A549 (cell line): ENCODE measurements at regions not wholly inside any gene's neighbourhood (a gene's known extent, or its start where the extent isn't known, plus 50 kb on each side); places are given as distances from the start of the nearest gene placed in this dataset.

ENCODE experiments used
- ATAC-seq, 2 experiments: fragments of 200-7000 bp in 1 of 2; fragments of >200 bp in 1 of 2; cut with Nextera tagmentation in 1 of 2; cut with Tn5 transposase in 1 of 2; 3 replicates each; pipeline versions ENCODE4 v1.8.0 to v1.9.1; 2018 to 2020; ENCODE audit warnings: mild to moderate bottlenecking in 1 of 2, moderate library complexity in 1 of 2
- CTCF ChIA-PET: fragments of 300-600 bp; sonication (Branson Sonifier 250); formaldehyde crosslinking; extraction: SDS; loops from one replicate; lab custom pipeline; 2021; ENCODE audit warnings: antibody characterized with exemption, inconsistent platforms; lab: Yijun Ruan, JAX
- POLR2A ChIA-PET: fragments of 350-600 bp; formaldehyde crosslinking; extraction: SDS; loops from one replicate; lab custom pipeline; 2021; ENCODE audit warnings: antibody characterized with exemption, inconsistent platforms; lab: Yijun Ruan, JAX
- DNase-seq, 2 experiments: peaks; one replicate each; pipeline versions ENCODE4 v3.0.0 to v3.0.0-alpha.2; 2011 to 2016; ENCODE audit warnings: low read depth in 1 of 2, low spot score in 1 of 2
- FAIRE-seq: peaks from 2 replicates; lab custom pipeline; 2011; peaks lifted over from hg19 to GRCh38; lab: Jason Lieb, UNC
- H3K27ac ChIP-seq, 2 experiments: fragments of >200 bp; sonication (Bioruptor Twin); formaldehyde crosslinking; 3 replicates each; pipeline ENCODE4 v1.5.1; 2016 to 2017
- H3K4me1 ChIP-seq: fragments of >200 bp; sonication (Bioruptor Twin); formaldehyde crosslinking; 3 replicates; pipeline ENCODE4 v1.6.1; 2016
- H3K4me2 ChIP-seq: fragments of >200 bp; sonication (Bioruptor Twin); formaldehyde crosslinking; 3 replicates; pipeline ENCODE4 v1.6.1; 2016
- H3K4me3 ChIP-seq: fragments of >200 bp; sonication (Bioruptor Twin); formaldehyde crosslinking; 3 replicates; pipeline ENCODE4 v1.5.1; 2016
- H3K9me3 ChIP-seq: fragments of >200 bp; sonication (Bioruptor Twin); formaldehyde crosslinking; 3 replicates; pipeline ENCODE4 v1.6.1; 2016
- BHLHE40 ChIP-seq: IDR thresholded peaks from 2 replicates; pipeline ENCODE4 v1.6.1; 2012; ENCODE audit warnings: low read depth, low read length, inconsistent platforms
- CBX2 ChIP-seq: fragments of 200-600 bp; sonication (generic); IDR thresholded peaks from 2 replicates; pipeline ENCODE4 v1.6.1; 2016; ENCODE audit warnings: low read depth, mild to moderate bottlenecking, borderline replicate concordance
- ESRRA ChIP-seq: fragments of 150-350 bp; IDR thresholded peaks from 2 replicates; pipeline ENCODE4 v1.6.1; 2014; ENCODE audit warnings: mild to moderate bottlenecking, low read length, borderline replicate concordance
- FOSB ChIP-seq: fragments of 250-450 bp; sonication (Bioruptor Pico); IDR thresholded peaks from 2 replicates; pipeline ENCODE4 v1.5.0; 2020; ENCODE audit warnings: mild to moderate bottlenecking, moderate library complexity
- HOXB5 ChIP-seq: fragments of 250-450 bp; sonication (Bioruptor Pico); IDR thresholded peaks from 2 replicates; pipeline ENCODE4 v1.5.0; 2020; ENCODE audit warnings: mild to moderate bottlenecking, moderate library complexity
- JUNB ChIP-seq: fragments of >200 bp; sonication (Bioruptor Twin); formaldehyde crosslinking; IDR thresholded peaks from 2 replicates; pipeline ENCODE4 v1.6.1; 2016
- KDM5A ChIP-seq: fragments of 200-600 bp; sonication (generic); IDR thresholded peaks from 2 replicates; pipeline ENCODE4 v1.6.1; 2016; ENCODE audit warnings: antibody characterized with exemption, mild to moderate bottlenecking
- MAZ ChIP-seq: fragments of 150-350 bp; IDR thresholded peaks from 2 replicates; pipeline ENCODE4 v1.6.1; 2014; ENCODE audit warnings: antibody characterized with exemption, low read depth, low read length, borderline replicate concordance
- POLR2AphosphoS2 ChIP-seq: conservative IDR thresholded peaks from 2 replicates; pipeline ENCODE4 v1.6.1; 2012; ENCODE audit warnings: low read length, improper control_type of control experiment, inconsistent platforms
- RAD21 ChIP-seq, 2 experiments: fragments of >200 bp in 1 of 2; sonication (Bioruptor Twin) in 1 of 2; formaldehyde crosslinking in 1 of 2; IDR thresholded peaks in 1 of 2; conservative IDR thresholded peaks in 1 of 2; 2 replicates in 1 of 2; 3 replicates in 1 of 2; pipeline ENCODE4 v1.6.1; 2012 to 2018; ENCODE audit warnings: inconsistent platforms in 1 of 2
- RCOR1 ChIP-seq: fragments of 150-350 bp; IDR thresholded peaks from 2 replicates; pipeline ENCODE4 v1.6.1; 2014; ENCODE audit warnings: antibody characterized with exemption, low read length, low read depth
- SMC3 ChIP-seq: fragments of >200 bp; sonication (Bioruptor Twin); formaldehyde crosslinking; IDR thresholded peaks from 3 replicates; pipeline ENCODE4 v1.6.1; 2018; ENCODE audit warnings: inconsistent platforms
- TFCP2L1 ChIP-seq: fragments of 250-450 bp; sonication (Bioruptor Pico); IDR thresholded peaks from 2 replicates; pipeline ENCODE4 v1.5.0; 2021; ENCODE audit warnings: mild to moderate bottlenecking
- ZC3H11A ChIP-seq: fragments of 450-650 bp; IDR thresholded peaks from 2 replicates; pipeline ENCODE4 v1.6.1; 2014; ENCODE audit warnings: antibody characterized with exemption, mild to moderate bottlenecking
- ZFP36 ChIP-seq: fragments of 450-650 bp; IDR thresholded peaks from 2 replicates; pipeline ENCODE4 v1.6.1; 2014; ENCODE audit warnings: borderline replicate concordance; ENCODE audit not compliant: partially characterized antibody
- ZNF302 ChIP-seq: fragments of 250-450 bp; sonication (Bioruptor Pico); IDR thresholded peaks from 2 replicates; pipeline ENCODE4 v1.9.0; 2021; ENCODE audit warnings: inconsistent platforms, mild to moderate bottlenecking, moderate library complexity
- WGBS: methylation state at CpG from one replicate; pipeline ENCODE4 v1.1.6; 2017; ENCODE audit errors: missing lambda C conversion rate; 5-methylcytosine and 5-hydroxymethylcytosine counted together
- TF ChIP-seq, protein P1 (sequence below): IDR thresholded peaks from 2 replicates; pipeline ENCODE4 v1.6.1; 2012
- TF ChIP-seq, protein P2 (sequence below): fragments of >200 bp; sonication (Bioruptor Twin); formaldehyde crosslinking; IDR thresholded peaks from 3 replicates; pipeline ENCODE4 v1.6.1; 2016
- TF ChIP-seq, protein P3 (sequence below): fragments of 150-350 bp; IDR thresholded peaks from 2 replicates; pipeline ENCODE4 v1.6.1; 2014; ENCODE audit warnings: low read depth, mild to moderate bottlenecking, low read length
- TF ChIP-seq, protein P4 (sequence below): fragments of 250-450 bp; sonication (Bioruptor Pico); IDR thresholded peaks from 2 replicates; pipeline ENCODE4 v1.5.0; 2021; ENCODE audit warnings: mild to moderate bottlenecking, moderate library complexity, borderline replicate concordance
- TF ChIP-seq, protein P5 (sequence below): IDR thresholded peaks from 2 replicates; pipeline ENCODE4 v1.6.1; 2012
- TF ChIP-seq, protein P6 (sequence below): fragments of 200-600 bp; sonication (generic); IDR thresholded peaks from 2 replicates; pipeline ENCODE4 v1.6.1; 2016; ENCODE audit warnings: antibody characterized with exemption, mild to moderate bottlenecking, moderate library complexity

DNA sequence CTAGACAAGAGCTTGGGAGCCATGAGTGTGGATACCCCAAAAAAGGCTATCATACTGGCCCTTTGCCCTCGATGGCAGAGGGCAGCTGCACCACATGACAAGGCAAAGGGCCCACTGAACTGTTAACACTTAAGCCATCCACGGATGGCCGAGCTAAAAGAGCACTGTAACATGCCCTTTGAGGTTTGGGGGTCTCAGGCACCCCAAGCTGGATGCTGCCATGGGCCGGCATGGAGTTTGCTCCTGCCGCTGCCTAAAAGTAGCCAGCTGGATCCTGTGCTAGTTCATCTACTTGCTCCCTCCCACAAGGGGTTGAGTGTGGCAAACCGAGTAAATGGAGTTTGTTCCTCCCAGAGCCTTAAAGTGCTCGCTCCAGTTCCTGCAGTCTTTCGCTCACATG is 383.2 kb upstream of the LRRC4C start:
- TF ChIP-seq, protein P1, sequence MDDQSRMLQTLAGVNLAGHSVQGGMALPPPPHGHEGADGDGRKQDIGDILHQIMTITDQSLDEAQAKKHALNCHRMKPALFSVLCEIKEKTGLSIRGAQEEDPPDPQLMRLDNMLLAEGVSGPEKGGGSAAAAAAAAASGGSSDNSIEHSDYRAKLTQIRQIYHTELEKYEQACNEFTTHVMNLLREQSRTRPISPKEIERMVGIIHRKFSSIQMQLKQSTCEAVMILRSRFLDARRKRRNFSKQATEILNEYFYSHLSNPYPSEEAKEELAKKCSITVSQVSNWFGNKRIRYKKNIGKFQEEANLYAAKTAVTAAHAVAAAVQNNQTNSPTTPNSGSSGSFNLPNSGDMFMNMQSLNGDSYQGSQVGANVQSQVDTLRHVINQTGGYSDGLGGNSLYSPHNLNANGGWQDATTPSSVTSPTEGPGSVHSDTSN: no peak
- no peak for ATAC-seq
- H3K9me3 ChIP-seq: peaks cover 2% of the 10 kb centered on the region; the same call in 1 of the 3 replicates
- no peak for DNase-seq
- H3K4me1 ChIP-seq: no peaks in the 10 kb centered on the region
- WGBS: 34% methylated on average over 5 of the region's 8 CpGs
- ChIA-PET CTCF (no interaction called here), POLR2A (no interaction called here)
- no peak overlapping the region for H3K4me2 ChIP-seq
- no peak overlapping the region for H3K4me3 ChIP-seq
- FAIRE-seq: no peak
- H3K27ac ChIP-seq: no peak overlapping the region

DNA sequence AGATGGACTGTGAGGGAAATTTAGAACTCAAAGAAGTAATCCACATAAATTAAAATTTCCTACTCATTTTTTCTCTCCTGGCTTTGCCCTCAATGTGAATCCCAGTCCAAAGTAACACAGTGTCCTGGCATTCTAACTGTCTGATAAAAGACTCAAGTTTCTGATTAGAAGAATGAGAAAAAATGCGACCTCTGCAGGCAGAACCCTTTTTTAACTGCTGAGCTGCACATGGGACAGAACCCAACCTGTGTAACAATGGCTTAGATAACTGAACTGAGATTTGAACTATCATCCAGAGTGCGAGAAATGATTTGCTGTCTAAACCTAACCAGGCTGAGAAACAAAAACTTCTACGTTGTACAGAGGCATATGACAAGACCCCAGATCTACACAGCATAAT is 385.6 kb upstream of the LRRC4C start:
- H3K4me2 ChIP-seq: no peak overlapping the region
- no peak for DNase-seq
- no peak for TF ChIP-seq RAD21 (conservative IDR thresholded peaks at IDR 0.05 in 1 of 2, IDR thresholded peaks at IDR 0.05 in 1 of 2)
- TF ChIP-seq, protein P2, sequence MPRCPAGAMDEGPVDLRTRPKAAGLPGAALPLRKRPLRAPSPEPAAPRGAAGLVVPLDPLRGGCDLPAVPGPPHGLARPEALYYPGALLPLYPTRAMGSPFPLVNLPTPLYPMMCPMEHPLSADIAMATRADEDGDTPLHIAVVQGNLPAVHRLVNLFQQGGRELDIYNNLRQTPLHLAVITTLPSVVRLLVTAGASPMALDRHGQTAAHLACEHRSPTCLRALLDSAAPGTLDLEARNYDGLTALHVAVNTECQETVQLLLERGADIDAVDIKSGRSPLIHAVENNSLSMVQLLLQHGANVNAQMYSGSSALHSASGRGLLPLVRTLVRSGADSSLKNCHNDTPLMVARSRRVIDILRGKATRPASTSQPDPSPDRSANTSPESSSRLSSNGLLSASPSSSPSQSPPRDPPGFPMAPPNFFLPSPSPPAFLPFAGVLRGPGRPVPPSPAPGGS: no peak
- no peak for TF ChIP-seq FOSB (CRISPR knock-in tag)
- no peak for TF ChIP-seq BHLHE40
- no peak for TF ChIP-seq MAZ
- TF ChIP-seq TFCP2L1: no peak
- no peak for TF ChIP-seq RCOR1
- no peak for TF ChIP-seq POLR2AphosphoS2
- TF ChIP-seq, protein P3, sequence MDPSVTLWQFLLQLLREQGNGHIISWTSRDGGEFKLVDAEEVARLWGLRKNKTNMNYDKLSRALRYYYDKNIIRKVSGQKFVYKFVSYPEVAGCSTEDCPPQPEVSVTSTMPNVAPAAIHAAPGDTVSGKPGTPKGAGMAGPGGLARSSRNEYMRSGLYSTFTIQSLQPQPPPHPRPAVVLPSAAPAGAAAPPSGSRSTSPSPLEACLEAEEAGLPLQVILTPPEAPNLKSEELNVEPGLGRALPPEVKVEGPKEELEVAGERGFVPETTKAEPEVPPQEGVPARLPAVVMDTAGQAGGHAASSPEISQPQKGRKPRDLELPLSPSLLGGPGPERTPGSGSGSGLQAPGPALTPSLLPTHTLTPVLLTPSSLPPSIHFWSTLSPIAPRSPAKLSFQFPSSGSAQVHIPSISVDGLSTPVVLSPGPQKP: no peak
- TF ChIP-seq JUNB: no peak
- no peak for TF ChIP-seq KDM5A
- no peak for TF ChIP-seq ZC3H11A
- TF ChIP-seq ESRRA: no peak
- TF ChIP-seq CBX2: no peak
- no peak for TF ChIP-seq ZFP36
- no peak overlapping the region for H3K4me3 ChIP-seq
- H3K27ac ChIP-seq: no peak overlapping the region
- no peaks in the 10 kb centered on the region for H3K4me1 ChIP-seq
- ChIA-PET CTCF (no interaction called here), POLR2A (no interaction called here)
- FAIRE-seq: no peak
- ATAC-seq: no peak
- H3K9me3 ChIP-seq: peaks cover 2% of the 10 kb centered on the region; the same call in 1 of the 3 replicates
- 10% methylated on average over 3 of the region's 3 CpGs for WGBS

DNA sequence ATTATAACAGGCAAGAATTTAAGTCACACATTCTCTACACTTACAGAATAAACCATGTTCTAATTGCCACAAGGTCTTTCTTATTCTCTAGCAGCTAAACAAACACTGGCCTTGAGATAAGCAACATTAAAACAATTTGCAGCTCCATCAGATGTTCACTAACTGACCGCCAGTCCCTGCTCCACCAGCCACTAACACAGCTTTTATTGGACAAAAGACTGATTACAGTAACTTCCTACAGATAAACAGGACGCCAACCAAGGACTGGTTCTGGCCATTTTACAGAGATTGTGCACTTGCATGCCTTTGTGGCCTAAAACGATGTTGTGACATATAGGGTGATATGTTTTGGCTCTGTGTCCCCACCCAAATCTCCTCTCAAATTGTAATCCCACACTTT is 388.9 kb upstream of the LRRC4C start:
- FAIRE-seq (no peak), ATAC-seq (no peak), DNase-seq (no peak)
- Histone ChIP-seq H3K9me3 (no peaks in the 10 kb centered on the region; the same call in 2 of the 3 replicates), H3K4me3 (no peak overlapping the region), H3K4me1 (no peaks in the 10 kb centered on the region), H3K4me2 (no peak overlapping the region), H3K27ac (no peak overlapping the region)
- ChIA-PET CTCF (no interaction called here), POLR2A (no interaction called here)
- TF ChIP-seq HOXB5 (CRISPR knock-in tag): no peak
- TF ChIP-seq ZNF302 (CRISPR knock-in tag): no peak
- TF ChIP-seq, protein P4, sequence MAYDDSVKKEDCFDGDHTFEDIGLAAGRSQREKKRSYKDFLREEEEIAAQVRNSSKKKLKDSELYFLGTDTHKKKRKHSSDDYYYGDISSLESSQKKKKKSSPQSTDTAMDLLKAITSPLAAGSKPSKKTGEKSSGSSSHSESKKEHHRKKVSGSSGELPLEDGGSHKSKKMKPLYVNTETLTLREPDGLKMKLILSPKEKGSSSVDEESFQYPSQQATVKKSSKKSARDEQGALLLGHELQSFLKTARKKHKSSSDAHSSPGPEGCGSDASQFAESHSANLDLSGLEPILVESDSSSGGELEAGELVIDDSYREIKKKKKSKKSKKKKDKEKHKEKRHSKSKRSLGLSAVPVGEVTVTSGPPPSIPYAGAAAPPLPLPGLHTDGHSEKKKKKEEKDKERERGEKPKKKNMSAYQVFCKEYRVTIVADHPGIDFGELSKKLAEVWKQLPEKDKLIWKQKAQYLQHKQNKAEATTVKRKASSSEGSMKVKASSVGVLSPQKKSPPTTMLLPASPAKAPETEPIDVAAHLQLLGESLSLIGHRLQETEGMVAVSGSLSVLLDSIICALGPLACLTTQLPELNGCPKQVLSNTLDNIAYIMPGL (CRISPR knock-in tag): no peak
- no peak for TF ChIP-seq SMC3
- TF ChIP-seq, protein P5, sequence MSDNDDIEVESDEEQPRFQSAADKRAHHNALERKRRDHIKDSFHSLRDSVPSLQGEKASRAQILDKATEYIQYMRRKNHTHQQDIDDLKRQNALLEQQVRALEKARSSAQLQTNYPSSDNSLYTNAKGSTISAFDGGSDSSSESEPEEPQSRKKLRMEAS: no peak
- no peak for TF ChIP-seq TFCP2L1
- TF ChIP-seq, protein P6, sequence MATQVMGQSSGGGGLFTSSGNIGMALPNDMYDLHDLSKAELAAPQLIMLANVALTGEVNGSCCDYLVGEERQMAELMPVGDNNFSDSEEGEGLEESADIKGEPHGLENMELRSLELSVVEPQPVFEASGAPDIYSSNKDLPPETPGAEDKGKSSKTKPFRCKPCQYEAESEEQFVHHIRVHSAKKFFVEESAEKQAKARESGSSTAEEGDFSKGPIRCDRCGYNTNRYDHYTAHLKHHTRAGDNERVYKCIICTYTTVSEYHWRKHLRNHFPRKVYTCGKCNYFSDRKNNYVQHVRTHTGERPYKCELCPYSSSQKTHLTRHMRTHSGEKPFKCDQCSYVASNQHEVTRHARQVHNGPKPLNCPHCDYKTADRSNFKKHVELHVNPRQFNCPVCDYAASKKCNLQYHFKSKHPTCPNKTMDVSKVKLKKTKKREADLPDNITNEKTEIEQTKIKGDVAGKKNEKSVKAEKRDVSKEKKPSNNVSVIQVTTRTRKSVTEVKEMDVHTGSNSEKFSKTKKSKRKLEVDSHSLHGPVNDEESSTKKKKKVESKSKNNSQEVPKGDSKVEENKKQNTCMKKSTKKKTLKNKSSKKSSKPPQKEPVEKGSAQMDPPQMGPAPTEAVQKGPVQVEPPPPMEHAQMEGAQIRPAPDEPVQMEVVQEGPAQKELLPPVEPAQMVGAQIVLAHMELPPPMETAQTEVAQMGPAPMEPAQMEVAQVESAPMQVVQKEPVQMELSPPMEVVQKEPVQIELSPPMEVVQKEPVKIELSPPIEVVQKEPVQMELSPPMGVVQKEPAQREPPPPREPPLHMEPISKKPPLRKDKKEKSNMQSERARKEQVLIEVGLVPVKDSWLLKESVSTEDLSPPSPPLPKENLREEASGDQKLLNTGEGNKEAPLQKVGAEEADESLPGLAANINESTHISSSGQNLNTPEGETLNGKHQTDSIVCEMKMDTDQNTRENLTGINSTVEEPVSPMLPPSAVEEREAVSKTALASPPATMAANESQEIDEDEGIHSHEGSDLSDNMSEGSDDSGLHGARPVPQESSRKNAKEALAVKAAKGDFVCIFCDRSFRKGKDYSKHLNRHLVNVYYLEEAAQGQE: no peak
- TF ChIP-seq ESRRA: no peak
- WGBS: 2% methylated on average over 3 of the region's 3 CpGs
